Natural killer cell (primary cell): ENCODE measurements at regions not wholly inside any gene's neighbourhood (a gene's known extent, or its start where the extent isn't known, plus 50 kb on each side); places are given as distances from the start of the nearest gene placed in this dataset.

ENCODE experiments used
- ATAC-seq, 3 donors: fragments of 150-1000 bp in 2 of 3; fragments of 200-7000 bp in 1 of 3; cut with Tn5 transposase; 1 replicate in 1 of 3; 2 replicates in 2 of 3; pipeline ENCODE4 v1.10.0; 2021; ENCODE audit warnings: mild to moderate bottlenecking in 2 of 3, moderate library complexity in 2 of 3
- DNase-seq, 2 donors: peaks; one replicate each; pipeline versions ENCODE4 v3.0.0 to v3.0.0-alpha.2; 2013 to 2021; ENCODE audit warnings: mixed read lengths in 1 of 2
- H3K27ac ChIP-seq: one replicate; pipeline ENCODE4 v1.5.1; 2013; ENCODE audit warnings: mild to moderate bottlenecking, low read length
- H3K27me3 ChIP-seq: one replicate; pipeline ENCODE4 v1.6.1; 2013; ENCODE audit warnings: low read length; ENCODE audit not compliant: control insufficient read depth, insufficient read depth
- H3K36me3 ChIP-seq: one replicate; pipeline ENCODE4 v1.6.1; 2013; ENCODE audit warnings: low read length; ENCODE audit not compliant: control insufficient read depth, insufficient read depth
- H3K4me1 ChIP-seq: one replicate; pipeline ENCODE4 v1.6.1; 2013; ENCODE audit warnings: low read length; ENCODE audit not compliant: control insufficient read depth, insufficient read depth
- H3K4me3 ChIP-seq: one replicate; pipeline ENCODE4 v1.5.1; 2013; ENCODE audit warnings: low read length
- H3K9me3 ChIP-seq: one replicate; pipeline ENCODE4 v1.6.1; 2013; ENCODE audit warnings: low read length; ENCODE audit not compliant: control insufficient read depth, insufficient read depth
- H3K27ac Mint-ChIP-seq, 2 donors: one replicate each; pipeline ENCODE4 v1.8.0; 2022; ENCODE audit warnings: mild to moderate bottlenecking in 2 of 2, mixed read lengths in 2 of 2, moderate library complexity in 1 of 2
- H3K27me3 Mint-ChIP-seq, 2 donors: one replicate each; pipeline ENCODE4 v1.8.0; 2022; ENCODE audit warnings: low read depth in 2 of 2, mixed read lengths in 2 of 2
- H3K36me3 Mint-ChIP-seq: one replicate; pipeline ENCODE4 v1.8.0; 2022; ENCODE audit warnings: mixed read lengths
- H3K4me1 Mint-ChIP-seq, 2 donors: one replicate each; pipeline ENCODE4 v1.8.0; 2022; ENCODE audit warnings: mixed read lengths in 2 of 2
- H3K4me3 Mint-ChIP-seq: one replicate; pipeline ENCODE4 v1.8.0; 2022; ENCODE audit warnings: mild to moderate bottlenecking, moderate library complexity, mixed read lengths
- H3K9me3 Mint-ChIP-seq, 2 donors: one replicate each; pipeline ENCODE4 v1.8.0; 2022; ENCODE audit warnings: mixed read lengths in 2 of 2
- CTCF ChIP-seq: fragments of 200-600 bp; IDR thresholded peaks from one replicate; pipeline ENCODE4 v1.8.0; 2022; ENCODE audit warnings: antibody characterized with exemption
- WGBS: methylation state at CpG from one replicate; pipeline ENCODE4 v1.1.7; 2013; ENCODE audit warnings: missing lambda C conversion rate; ENCODE audit not compliant: insufficient coverage; 5-methylcytosine and 5-hydroxymethylcytosine counted together
- intact Hi-C: fragments of 100-400 bp; cut with micrococcal nuclease; formaldehyde crosslinking; loops from one replicate; pipeline ENCODE4 v1.14.2; 2022

- H3K4me3 Mint-ChIP-seq, result peak overlapping the region; percentile 61
- TF ChIP-seq CTCF, result peak; percentile 57
- no peak overlapping the region for H3K4me3 ChIP-seq
- H3K27me3 ChIP-seq, result no peaks in the 10 kb centered on the region
- peak; percentile 47 to 64 for DNase-seq
- no peaks in the 10 kb centered on the region for H3K9me3 Mint-ChIP-seq
- no peaks in the 10 kb centered on the region for H3K36me3 ChIP-seq
- 65% methylated on average over 9 of the region's 12 CpGs for WGBS
- intact Hi-C loops, result loop anchor here (1.0 to 5.0 kb wide), 4 partner anchors 30 to 166 kb away; partner anchors contain the start of gene IRF8
- peaks cover 31 to 54% of the 10 kb centered on the region in 2 donors for H3K4me1 Mint-ChIP-seq
- H3K4me1 ChIP-seq, result peaks cover 72% of the 10 kb centered on the region
- H3K27me3 Mint-ChIP-seq, result no peaks in the 10 kb centered on the region
- peak overlapping the region; percentile 91 to 95 for H3K27ac Mint-ChIP-seq
- peak in 2 of 3 donors; percentile 34 to 46 for ATAC-seq
- H3K36me3 Mint-ChIP-seq, result no peaks in the 10 kb centered on the region
- H3K9me3 ChIP-seq, result no peaks in the 10 kb centered on the region
- peak overlapping the region; percentile 10 for H3K27ac ChIP-seq
These were observed 88.2 kb downstream of the IRF8 start for GRCh38 chr16:85986931-85987749.

- peaks cover 72% of the 10 kb centered on the region for H3K4me1 ChIP-seq
- Mint-ChIP-seq H3K4me3 (no peak overlapping the region), H3K27me3 (no peaks in the 10 kb centered on the region), H3K36me3 (no peaks in the 10 kb centered on the region), H3K4me1 (peaks cover 36 to 54% of the 10 kb centered on the region in 2 donors), H3K9me3 (no peaks in the 10 kb centered on the region), H3K27ac (no peak overlapping the region)
- DNase-seq, result no peak
- H3K9me3 ChIP-seq, result no peaks in the 10 kb centered on the region
- no peaks in the 10 kb centered on the region for H3K36me3 ChIP-seq
- TF ChIP-seq CTCF, result peak; percentile 27
- intact Hi-C loops, result loop anchor here (1.0 to 5.0 kb wide), 4 partner anchors 29 to 166 kb away; partner anchors contain the start of gene IRF8
- H3K4me3 ChIP-seq, result no peak overlapping the region
- H3K27ac ChIP-seq, result no peak overlapping the region
- 90% methylated on average over 2 of the region's 5 CpGs for WGBS
- H3K27me3 ChIP-seq, result no peaks in the 10 kb centered on the region
- ATAC-seq, result no peak
These were observed 88.8 kb downstream of the IRF8 start for GRCh38 chr16:85987750-85988078.

- Mint-ChIP-seq H3K36me3 (no peaks in the 10 kb centered on the region), H3K4me1 (peaks cover 41 to 52% of the 10 kb centered on the region in 2 donors), H3K27ac (no peak overlapping the region), H3K4me3 (no peak overlapping the region), H3K9me3 (no peaks in the 10 kb centered on the region), H3K27me3 (no peaks in the 10 kb centered on the region)
- H3K4me1 ChIP-seq, result peaks cover 67% of the 10 kb centered on the region
- intact Hi-C loops, result loop anchor here (5.0 kb wide), 2 partner anchors 51 to 91 kb away; partner anchors contain the start of gene IRF8
- H3K27ac ChIP-seq, result no peak overlapping the region
- WGBS, result 55% methylated on average over 4 of the region's 5 CpGs
- H3K36me3 ChIP-seq, result no peaks in the 10 kb centered on the region
- no peaks in the 10 kb centered on the region for H3K27me3 ChIP-seq
- no peak overlapping the region for H3K4me3 ChIP-seq
- TF ChIP-seq CTCF, result no peak
- no peaks in the 10 kb centered on the region for H3K9me3 ChIP-seq
- no peak for ATAC-seq
- no peak for DNase-seq
These were observed 89.3 kb downstream of the IRF8 start for GRCh38 chr16:85988306-85988705.
